Left colon (tissue), 2 donors: ENCODE measurements at regions not wholly inside any gene's neighbourhood (a gene's known extent, or its start where the extent isn't known, plus 50 kb on each side); places are given as distances from the start of the nearest gene placed in this dataset.

ENCODE experiments used
- ATAC-seq: fragments of 200-7000 bp; cut with Tn5 transposase; one replicate; pipeline ENCODE4 v1.9.1; 2020; ENCODE audit warnings: mild to moderate bottlenecking, moderate library complexity
- DNase-seq, 2 donors: peaks; one replicate each; pipeline ENCODE4 v3.0.0-alpha.2; 2020
- intact Hi-C, 2 donors: fragments of 100-400 bp; cut with DNase I in 1 of 2; cut with micrococcal nuclease in 1 of 2; formaldehyde crosslinking; loops; one replicate each; pipeline versions ENCODE4 v1.11.2 to v1.14.0; 2022; cut with DNase I, micrococcal nuclease
- donor health status: DM: no; HTN: no; CAD: no.
- donor health status: DM: yes; HTN: yes; CAD: no.

- intact Hi-C loops: no loop called here
- ATAC-seq: no peak
- DNase-seq: no peak
Observed at GRCh38 chr3:19093084-19093483, 55.2 kb upstream of the KCNH8 start.

GRCh38 chr3:19077388-19077787 is 70.9 kb upstream of the KCNH8 start:
- intact Hi-C loops: no loop called here
- no peak for DNase-seq

GRCh38 chr3:19075037-19075436 is 73.3 kb upstream of the KCNH8 start:
- DNase-seq: no peak
- intact Hi-C loops: no loop called here
- ATAC-seq: no peak

More at GRCh38 chr3:19077388-19077787, 70.9 kb upstream of the KCNH8 start:
- ATAC-seq: no peak

GRCh38 chr3:19074257-19074900 is 73.9 kb upstream of the KCNH8 start:
- no peak for DNase-seq

GRCh38 chr3:19073341-19074105 is 74.8 kb upstream of the KCNH8 start:
- intact Hi-C loops: no loop called here
- no peak for DNase-seq
- ATAC-seq: no peak

More at GRCh38 chr3:19074257-19074900, 73.9 kb upstream of the KCNH8 start:
- intact Hi-C loops: no loop called here
- ATAC-seq: no peak

GRCh38 chr3:19070325-19070724 is 78.0 kb upstream of the KCNH8 start:
- ATAC-seq: no peak
- intact Hi-C loops: no loop called here

GRCh38 chr3:19065027-19065426 is 83.3 kb upstream of the KCNH8 start:
- no peak for ATAC-seq
- DNase-seq: no peak
- intact Hi-C loops: no loop called here

More at GRCh38 chr3:19070325-19070724, 78.0 kb upstream of the KCNH8 start:
- no peak for DNase-seq

GRCh38 chr3:19063936-19064335 is 84.4 kb upstream of the KCNH8 start:
- no peak for ATAC-seq
- intact Hi-C loops: no loop called here

GRCh38 chr3:19060404-19060803 is 87.9 kb upstream of the KCNH8 start:
- intact Hi-C loops: no loop called here
- ATAC-seq: no peak

More at GRCh38 chr3:19063936-19064335, 84.4 kb upstream of the KCNH8 start:
- no peak for DNase-seq

GRCh38 chr3:19052874-19053273 is 95.4 kb upstream of the KCNH8 start:
- intact Hi-C loops: no loop called here
- ATAC-seq (no peak), DNase-seq (no peak)

More at GRCh38 chr3:19060404-19060803, 87.9 kb upstream of the KCNH8 start:
- DNase-seq: no peak

GRCh38 chr3:19046440-19046839 is 101.9 kb upstream of the KCNH8 start:
- intact Hi-C loops: loop anchor here in 1 of 2 donors (5.0 kb wide), 1 partner anchor 821 kb away; no protein-coding TSS in a partner anchor
- ATAC-seq: no peak

GRCh38 chr3:19030522-19030839 is 117.8 kb upstream of the KCNH8 start:
- ATAC-seq: no peak
- intact Hi-C loops: no loop called here
- no peak for DNase-seq

More at GRCh38 chr3:19046440-19046839, 101.9 kb upstream of the KCNH8 start:
- no peak for DNase-seq

GRCh38 chr3:19029837-19030521 is 118.3 kb upstream of the KCNH8 start:
- no peak for ATAC-seq
- no peak for DNase-seq
- intact Hi-C loops: no loop called here

- no peak for ATAC-seq
- intact Hi-C loops: no loop called here
Observed at GRCh38 chr3:19025441-19025840, 122.9 kb upstream of the KCNH8 start.

GRCh38 chr3:19022546-19022945 is 125.8 kb upstream of the KCNH8 start:
- DNase-seq (no peak), ATAC-seq (no peak)
- intact Hi-C loops: no loop called here

More at GRCh38 chr3:19025441-19025840, 122.9 kb upstream of the KCNH8 start:
- DNase-seq: no peak

- intact Hi-C loops: no loop called here
- DNase-seq (no peak), ATAC-seq (no peak)
Observed at GRCh38 chr3:19016851-19017250, 131.5 kb upstream of the KCNH8 start.

- ATAC-seq (no peak), DNase-seq (no peak)
- intact Hi-C loops: no loop called here
Observed at GRCh38 chr3:19013879-19014278, 134.4 kb upstream of the KCNH8 start.

- intact Hi-C loops: no loop called here
- no peak for DNase-seq
- ATAC-seq: no peak
Observed at GRCh38 chr3:19012846-19013245, 135.5 kb upstream of the KCNH8 start.

GRCh38 chr3:19002606-19003005 is 145.7 kb upstream of the KCNH8 start:
- no peak for ATAC-seq
- intact Hi-C loops: no loop called here
- no peak for DNase-seq

- intact Hi-C loops: no loop called here
- no peak for DNase-seq
Observed at GRCh38 chr3:18998069-18998468, 150.2 kb upstream of the KCNH8 start.

More at GRCh38 chr3:18998069-18998468, 150.2 kb upstream of the KCNH8 start:
- no peak for ATAC-seq
